HG02571 (cell line): ENCODE measurements at regions not wholly inside any gene's neighbourhood (a gene's known extent, or its start where the extent isn't known, plus 50 kb on each side); places are given as distances from the start of the nearest gene placed in this dataset.

ENCODE experiments used
- ATAC-seq: cut with Tn5 transposase; IDR thresholded peaks from one replicate; pipeline ENCODE4 v1.9.1; 2021; ENCODE audit warnings: mild to moderate bottlenecking, moderate library complexity; ENCODE audit not compliant: unreplicated experiment

- ATAC-seq, result no peak
Observed at GRCh38 chr7:68671671-68672070, 926.6 kb upstream of the AUTS2 start.

- ATAC-seq, result no peak
Observed at GRCh38 chr7:68674826-68675225, 923.4 kb upstream of the AUTS2 start.

- no peak for ATAC-seq
Observed at GRCh38 chr7:68676813-68677535, 921.3 kb upstream of the AUTS2 start.

GRCh38 chr7:68678196-68678595, 920.1 kb upstream of the AUTS2 start:
- ATAC-seq, result no peak

- ATAC-seq, result no peak
Observed at GRCh38 chr7:68679459-68680234, 918.6 kb upstream of the AUTS2 start.

- ATAC-seq, result no peak
Observed at GRCh38 chr7:68680235-68680872, 917.9 kb upstream of the AUTS2 start.

- no peak for ATAC-seq
Observed at GRCh38 chr7:68682910-68683309, 915.4 kb upstream of the AUTS2 start.

- ATAC-seq, result no peak
Observed at GRCh38 chr7:68684246-68684839, 913.9 kb upstream of the AUTS2 start.

GRCh38 chr7:68684996-68685395, 913.3 kb upstream of the AUTS2 start:
- no peak for ATAC-seq

- ATAC-seq, result no peak
Observed at GRCh38 chr7:68688416-68689086, 909.7 kb upstream of the AUTS2 start.

- ATAC-seq, result no peak
Observed at GRCh38 chr7:68689087-68689433, 909.2 kb upstream of the AUTS2 start.

- no peak for ATAC-seq
Observed at GRCh38 chr7:68691261-68692216, 906.7 kb upstream of the AUTS2 start.

GRCh38 chr7:68692511-68692910, 905.8 kb upstream of the AUTS2 start:
- no peak for ATAC-seq

- no peak for ATAC-seq
Observed at GRCh38 chr7:68694656-68695055, 903.6 kb upstream of the AUTS2 start.

GRCh38 chr7:68697796-68698280, 900.4 kb upstream of the AUTS2 start:
- no peak for ATAC-seq

- no peak for ATAC-seq
Observed at GRCh38 chr7:68699090-68699711, 899.1 kb upstream of the AUTS2 start.

- no peak for ATAC-seq
Observed at GRCh38 chr7:68700414-68700813, 897.9 kb upstream of the AUTS2 start.

- ATAC-seq, result no peak
Observed at GRCh38 chr7:68706291-68706690, 892.0 kb upstream of the AUTS2 start.

- ATAC-seq, result no peak
Observed at GRCh38 chr7:68707159-68707558, 891.1 kb upstream of the AUTS2 start.
